Liver (tissue), 3 donors: ENCODE measurements at regions not wholly inside any gene's neighbourhood (a gene's known extent, or its start where the extent isn't known, plus 50 kb on each side); places are given as distances from the start of the nearest gene placed in this dataset.

Source experiments
- FOXA1 ChIP-seq: IDR thresholded peaks from 2 replicates; pipeline ENCODE4 v1.6.1; 2016; ENCODE audit warnings: antibody characterized with exemption
- HNF4A ChIP-seq, 2 donors: conservative IDR thresholded peaks; 2 replicates each; pipeline ENCODE4 v1.6.1; 2016; ENCODE audit warnings: antibody characterized with exemption in 2 of 2, mild to moderate bottlenecking in 2 of 2
- RAD21 ChIP-seq, 2 donors: IDR thresholded peaks; 2 replicates each; pipeline ENCODE4 v1.6.1; 2016; ENCODE audit warnings: antibody characterized with exemption in 2 of 2, mild to moderate bottlenecking in 2 of 2
- RXRA ChIP-seq, 2 donors: IDR thresholded peaks; 2 replicates each; pipeline ENCODE4 v1.6.1; 2017 to 2018; ENCODE audit warnings: antibody characterized with exemption in 2 of 2, mild to moderate bottlenecking in 1 of 2
- TAF1 ChIP-seq: conservative IDR thresholded peaks from 2 replicates; pipeline ENCODE4 v1.6.1; 2016; ENCODE audit warnings: antibody characterized with exemption, mild to moderate bottlenecking
- YY1 ChIP-seq: IDR thresholded peaks from 2 replicates; pipeline ENCODE4 v1.6.1; 2016; ENCODE audit warnings: antibody characterized with exemption, mild to moderate bottlenecking
- TF ChIP-seq, protein P1 (sequence below): fragments of 150-350 bp; IDR thresholded peaks from 2 replicates; pipeline ENCODE4 v1.5.1; 2017; ENCODE audit warnings: improper control_type of control experiment, low read depth, low read length; ENCODE audit not compliant: missing input control
- TF ChIP-seq, protein P2 (sequence below): IDR thresholded peaks from 2 replicates; pipeline ENCODE4 v1.6.1; 2016; ENCODE audit warnings: antibody characterized with exemption
- TF ChIP-seq, protein P3 (sequence below): IDR thresholded peaks from 2 replicates; pipeline ENCODE4 v1.6.1; 2016; ENCODE audit warnings: antibody characterized with exemption
- TF ChIP-seq, protein P4 (sequence below): IDR thresholded peaks from 2 replicates; pipeline ENCODE4 v1.6.1; 2016; ENCODE audit warnings: antibody characterized with exemption, mild to moderate bottlenecking
- donor health status: healthy.
- donor health status: healthy.

DNA sequence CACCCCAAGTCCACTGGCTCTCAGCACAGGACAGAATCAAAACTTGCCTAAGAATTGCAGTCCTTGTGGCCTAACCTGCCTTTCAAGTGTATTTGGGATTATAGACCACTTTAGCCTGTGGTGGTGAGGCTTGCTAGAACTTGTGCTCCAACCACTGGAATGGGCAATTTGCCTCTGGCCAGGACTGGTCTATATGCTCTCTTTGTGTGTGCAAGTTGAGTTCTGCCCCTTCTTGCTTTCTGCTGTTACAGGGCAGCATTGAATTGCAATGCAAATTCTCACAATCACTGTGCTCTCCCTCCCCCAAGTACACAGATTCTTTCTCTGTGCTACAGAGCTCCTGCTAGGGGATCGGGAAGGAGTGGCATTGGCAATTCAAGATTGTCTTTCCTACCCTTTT is 233.6 kb upstream of the DIPK2B start:
- TF ChIP-seq YY1: no peak
- TF ChIP-seq, protein P1, sequence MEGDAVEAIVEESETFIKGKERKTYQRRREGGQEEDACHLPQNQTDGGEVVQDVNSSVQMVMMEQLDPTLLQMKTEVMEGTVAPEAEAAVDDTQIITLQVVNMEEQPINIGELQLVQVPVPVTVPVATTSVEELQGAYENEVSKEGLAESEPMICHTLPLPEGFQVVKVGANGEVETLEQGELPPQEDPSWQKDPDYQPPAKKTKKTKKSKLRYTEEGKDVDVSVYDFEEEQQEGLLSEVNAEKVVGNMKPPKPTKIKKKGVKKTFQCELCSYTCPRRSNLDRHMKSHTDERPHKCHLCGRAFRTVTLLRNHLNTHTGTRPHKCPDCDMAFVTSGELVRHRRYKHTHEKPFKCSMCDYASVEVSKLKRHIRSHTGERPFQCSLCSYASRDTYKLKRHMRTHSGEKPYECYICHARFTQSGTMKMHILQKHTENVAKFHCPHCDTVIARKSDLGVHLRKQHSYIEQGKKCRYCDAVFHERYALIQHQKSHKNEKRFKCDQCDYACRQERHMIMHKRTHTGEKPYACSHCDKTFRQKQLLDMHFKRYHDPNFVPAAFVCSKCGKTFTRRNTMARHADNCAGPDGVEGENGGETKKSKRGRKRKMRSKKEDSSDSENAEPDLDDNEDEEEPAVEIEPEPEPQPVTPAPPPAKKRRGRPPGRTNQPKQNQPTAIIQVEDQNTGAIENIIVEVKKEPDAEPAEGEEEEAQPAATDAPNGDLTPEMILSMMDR: no peak
- no peak for TF ChIP-seq HNF4A (conservative IDR thresholded peaks at IDR 0.05)
- TF ChIP-seq TAF1: no peak
- TF ChIP-seq, protein P2, sequence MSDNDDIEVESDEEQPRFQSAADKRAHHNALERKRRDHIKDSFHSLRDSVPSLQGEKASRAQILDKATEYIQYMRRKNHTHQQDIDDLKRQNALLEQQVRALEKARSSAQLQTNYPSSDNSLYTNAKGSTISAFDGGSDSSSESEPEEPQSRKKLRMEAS: no peak
- TF ChIP-seq, protein P3, sequence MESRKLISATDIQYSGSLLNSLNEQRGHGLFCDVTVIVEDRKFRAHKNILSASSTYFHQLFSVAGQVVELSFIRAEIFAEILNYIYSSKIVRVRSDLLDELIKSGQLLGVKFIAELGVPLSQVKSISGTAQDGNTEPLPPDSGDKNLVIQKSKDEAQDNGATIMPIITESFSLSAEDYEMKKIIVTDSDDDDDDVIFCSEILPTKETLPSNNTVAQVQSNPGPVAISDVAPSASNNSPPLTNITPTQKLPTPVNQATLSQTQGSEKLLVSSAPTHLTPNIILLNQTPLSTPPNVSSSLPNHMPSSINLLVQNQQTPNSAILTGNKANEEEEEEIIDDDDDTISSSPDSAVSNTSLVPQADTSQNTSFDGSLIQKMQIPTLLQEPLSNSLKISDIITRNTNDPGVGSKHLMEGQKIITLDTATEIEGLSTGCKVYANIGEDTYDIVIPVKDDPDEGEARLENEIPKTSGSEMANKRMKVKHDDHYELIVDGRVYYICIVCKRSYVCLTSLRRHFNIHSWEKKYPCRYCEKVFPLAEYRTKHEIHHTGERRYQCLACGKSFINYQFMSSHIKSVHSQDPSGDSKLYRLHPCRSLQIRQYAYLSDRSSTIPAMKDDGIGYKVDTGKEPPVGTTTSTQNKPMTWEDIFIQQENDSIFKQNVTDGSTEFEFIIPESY: no peak
- no peak for TF ChIP-seq RAD21 (IDR thresholded peaks at IDR 0.05)
- TF ChIP-seq FOXA1: no peak
- TF ChIP-seq, protein P4, sequence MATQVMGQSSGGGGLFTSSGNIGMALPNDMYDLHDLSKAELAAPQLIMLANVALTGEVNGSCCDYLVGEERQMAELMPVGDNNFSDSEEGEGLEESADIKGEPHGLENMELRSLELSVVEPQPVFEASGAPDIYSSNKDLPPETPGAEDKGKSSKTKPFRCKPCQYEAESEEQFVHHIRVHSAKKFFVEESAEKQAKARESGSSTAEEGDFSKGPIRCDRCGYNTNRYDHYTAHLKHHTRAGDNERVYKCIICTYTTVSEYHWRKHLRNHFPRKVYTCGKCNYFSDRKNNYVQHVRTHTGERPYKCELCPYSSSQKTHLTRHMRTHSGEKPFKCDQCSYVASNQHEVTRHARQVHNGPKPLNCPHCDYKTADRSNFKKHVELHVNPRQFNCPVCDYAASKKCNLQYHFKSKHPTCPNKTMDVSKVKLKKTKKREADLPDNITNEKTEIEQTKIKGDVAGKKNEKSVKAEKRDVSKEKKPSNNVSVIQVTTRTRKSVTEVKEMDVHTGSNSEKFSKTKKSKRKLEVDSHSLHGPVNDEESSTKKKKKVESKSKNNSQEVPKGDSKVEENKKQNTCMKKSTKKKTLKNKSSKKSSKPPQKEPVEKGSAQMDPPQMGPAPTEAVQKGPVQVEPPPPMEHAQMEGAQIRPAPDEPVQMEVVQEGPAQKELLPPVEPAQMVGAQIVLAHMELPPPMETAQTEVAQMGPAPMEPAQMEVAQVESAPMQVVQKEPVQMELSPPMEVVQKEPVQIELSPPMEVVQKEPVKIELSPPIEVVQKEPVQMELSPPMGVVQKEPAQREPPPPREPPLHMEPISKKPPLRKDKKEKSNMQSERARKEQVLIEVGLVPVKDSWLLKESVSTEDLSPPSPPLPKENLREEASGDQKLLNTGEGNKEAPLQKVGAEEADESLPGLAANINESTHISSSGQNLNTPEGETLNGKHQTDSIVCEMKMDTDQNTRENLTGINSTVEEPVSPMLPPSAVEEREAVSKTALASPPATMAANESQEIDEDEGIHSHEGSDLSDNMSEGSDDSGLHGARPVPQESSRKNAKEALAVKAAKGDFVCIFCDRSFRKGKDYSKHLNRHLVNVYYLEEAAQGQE: no peak
- no peak for TF ChIP-seq RXRA (IDR thresholded peaks at IDR 0.05)
